Spleen (tissue), 11 donors: ENCODE measurements at regions not wholly inside any gene's neighbourhood (a gene's known extent, or its start where the extent isn't known, plus 50 kb on each side); places are given as distances from the start of the nearest gene placed in this dataset.

Experiments used
- DNase-seq: peaks from one replicate; pipeline ENCODE4 v3.0.0-alpha.2; 2020
- H3K27ac ChIP-seq, 8 donors: fragments of 200-600 bp; sonication (generic) in 7 of 8; 1 replicate in 4 of 8; 2 replicates in 4 of 8; pipeline versions ENCODE4 v1.5.0 to v1.8.0; 2016 to 2021; ENCODE audit warnings: inconsistent platforms in 4 of 8, mild to moderate bottlenecking in 4 of 8, moderate library complexity in 1 of 8
- H3K27me3 ChIP-seq, 7 donors: fragments of 200-600 bp; sonication (generic) in 6 of 7; replicated peaks in 1 of 7; 1 replicate in 4 of 7; 2 replicates in 3 of 7; pipeline versions ENCODE4 v1.5.0 to v1.8.0; 2016 to 2021; ENCODE audit warnings: inconsistent platforms in 3 of 7, mild to moderate bottlenecking in 1 of 7
- H3K36me3 ChIP-seq, 6 donors: fragments of 200-600 bp; sonication (generic) in 5 of 6; 1 replicate in 4 of 6; 2 replicates in 2 of 6; pipeline versions ENCODE4 v1.5.0 to v1.8.0; 2016 to 2021; ENCODE audit warnings: inconsistent platforms in 2 of 6
- H3K4me1 ChIP-seq, 6 donors: fragments of 200-600 bp; sonication (generic) in 5 of 6; 1 replicate in 3 of 6; 2 replicates in 3 of 6; pipeline versions ENCODE4 v1.5.0 to v1.8.0; 2016 to 2021; ENCODE audit warnings: inconsistent platforms in 3 of 6
- H3K4me3 ChIP-seq, 8 donors: fragments of 200-600 bp; sonication (generic) in 7 of 8; 1 replicate in 4 of 8; 2 replicates in 4 of 8; pipeline versions ENCODE4 v1.5.0 to v1.8.0; 2016 to 2021; ENCODE audit warnings: inconsistent platforms in 4 of 8, mild to moderate bottlenecking in 4 of 8, moderate library complexity in 2 of 8
- H3K9me3 ChIP-seq, 8 donors: fragments of 200-600 bp; sonication (generic) in 7 of 8; 1 replicate in 4 of 8; 2 replicates in 4 of 8; pipeline versions ENCODE4 v1.5.0 to v1.8.0; 2016 to 2021; ENCODE audit warnings: inconsistent platforms in 4 of 8
- CTCF ChIP-seq, 11 experiments: fragments of 200-600 bp in 7 of 11; fragments of 450-650 bp in 4 of 11; sonication (generic) in 4 of 11; IDR thresholded peaks in 8 of 11; conservative IDR thresholded peaks in 3 of 11; 1 replicate in 7 of 11; 2 replicates in 4 of 11; pipeline versions ENCODE4 v1.4.0 to v1.8.0; 2016 to 2021; ENCODE audit warnings: antibody characterized with exemption in 11 of 11, inconsistent platforms in 4 of 11, mild to moderate bottlenecking in 1 of 11
- POLR2A ChIP-seq, 3 donors: fragments of 450-650 bp; IDR thresholded peaks; one replicate each; pipeline ENCODE4 v1.5.1; 2017; ENCODE audit warnings: antibody characterized with exemption in 3 of 3, mild to moderate bottlenecking in 1 of 3
- POLR2AphosphoS5 ChIP-seq, 3 donors: sonication (generic); formaldehyde crosslinking; IDR thresholded peaks; one replicate each; pipeline ENCODE4 v1.5.1; 2017; ENCODE audit warnings: antibody characterized with exemption in 3 of 3
- WGBS, 5 donors: extraction: QIAGEN DNeasy Blood & Tissue Kit in 3 of 5; methylation state at CpG; one replicate each; pipeline versions ENCODE4 v1.1.5 to v1.1.7; 2013 to 2018; 5-methylcytosine and 5-hydroxymethylcytosine counted together
- intact Hi-C: fragments of 100-400 bp; cut with DNase I; formaldehyde crosslinking; loops from one replicate; pipeline ENCODE4 v1.15.0; 2023; ENCODE audit warnings: low total_unique reads
- donor health status: healthy with polysubstance abuse.
- donor health status: DM: no; HTN: no; CAD: no; lungs with moderate emphysema.
- donor health status: DM: no; HTN: no; CAD: no.
- donor health status: Bipolar disorder and iron deficiency.
- donor health status: healthy.
- donor health status: DM: no; HTN: no; CAD: no.
- donor health status: DM: yes; HTN: yes; CAD: no.

DNA sequence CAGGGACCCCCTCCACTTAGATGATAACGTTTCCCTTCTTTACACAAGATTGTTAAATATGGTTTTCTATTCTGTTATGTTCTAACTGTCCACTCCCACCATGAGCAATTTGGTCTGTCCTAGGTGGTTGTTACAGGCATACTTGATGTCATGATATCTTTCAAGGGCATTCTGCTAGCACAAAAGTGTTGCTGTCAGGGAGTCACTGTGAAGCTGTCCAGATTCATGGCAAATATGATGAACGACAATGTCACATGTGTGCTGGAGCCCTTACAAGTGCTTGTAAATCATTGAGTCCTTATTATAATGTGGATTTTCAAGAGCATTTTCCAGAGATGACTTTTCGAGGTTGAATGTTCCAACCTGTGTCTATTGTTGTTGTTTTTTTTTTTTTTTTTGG is 1250.7 kb upstream of the PRKX start:
- TF ChIP-seq POLR2A (IDR thresholded peaks at IDR 0.05), result no peak
- no peak for TF ChIP-seq CTCF (IDR thresholded peaks at IDR 0.05 in 8 of 11, conservative IDR thresholded peaks at IDR 0.05 in 3 of 11)
- no peak for TF ChIP-seq POLR2AphosphoS5 (IDR thresholded peaks at IDR 0.05)
- Histone ChIP-seq H3K36me3 (no peaks in the 10 kb centered on the region), H3K4me3 (no peak overlapping the region), H3K4me1 (no peaks in the 10 kb centered on the region), H3K9me3 (peaks cover 0 to 12% (median 7%) of the 10 kb centered on the region in 8 donors), H3K27ac (no peak overlapping the region), H3K27me3 (no peaks in the 10 kb centered on the region)
- 59 to 82% (median 74%) methylated on average over 3 of the region's 3 CpGs for WGBS, 5 donors
- intact Hi-C loops, result no loop called here
- no peak for DNase-seq

DNA sequence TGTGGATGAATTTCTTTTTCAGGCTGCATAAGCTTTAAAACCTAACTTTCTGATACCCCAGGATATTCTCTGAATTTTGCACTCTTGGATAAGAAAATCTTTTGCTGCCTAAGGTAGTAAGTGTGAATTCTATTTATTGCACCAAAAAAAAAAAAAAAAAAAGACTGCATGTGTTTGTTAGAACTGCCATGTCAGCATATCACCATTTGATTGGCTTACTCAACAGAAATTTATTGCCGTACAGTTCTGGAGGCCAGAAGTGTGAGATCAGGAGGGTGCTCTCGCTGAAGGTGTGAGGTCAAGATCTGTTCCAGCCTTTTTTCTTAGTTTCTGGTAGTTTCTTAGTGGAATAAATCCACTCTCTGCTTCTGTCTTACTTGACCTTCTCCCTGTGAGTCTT is 1250.0 kb upstream of the PRKX start:
- peaks cover 0 to 12% (median 7%) of the 10 kb centered on the region in 8 donors for H3K9me3 ChIP-seq
- H3K27ac ChIP-seq, result no peak overlapping the region
- no peaks in the 10 kb centered on the region for H3K4me1 ChIP-seq
- H3K27me3 ChIP-seq, result no peaks in the 10 kb centered on the region
- 82 to 91% (median 84%) methylated on average over 2 of the region's 2 CpGs for WGBS, 5 donors
- TF ChIP-seq CTCF (IDR thresholded peaks at IDR 0.05 in 8 of 11, conservative IDR thresholded peaks at IDR 0.05 in 3 of 11), result no peak
- no peak for TF ChIP-seq POLR2AphosphoS5 (IDR thresholded peaks at IDR 0.05)
- no peak for TF ChIP-seq POLR2A (IDR thresholded peaks at IDR 0.05)
- H3K4me3 ChIP-seq, result no peak overlapping the region
- no peak for DNase-seq
- intact Hi-C loops, result no loop called here
- H3K36me3 ChIP-seq, result no peaks in the 10 kb centered on the region

GRCh38 chrX:4944767-4945166 is 1231.3 kb upstream of the PRKX start:
- TF ChIP-seq POLR2A (IDR thresholded peaks at IDR 0.05) (no peak), POLR2AphosphoS5 (IDR thresholded peaks at IDR 0.05) (no peak), CTCF (IDR thresholded peaks at IDR 0.05 in 8 of 11, conservative IDR thresholded peaks at IDR 0.05 in 3 of 11) (no peak)
- Histone ChIP-seq H3K36me3 (no peaks in the 10 kb centered on the region), H3K4me3 (no peak overlapping the region), H3K27ac (no peak overlapping the region), H3K9me3 (no peaks in the 10 kb centered on the region), H3K4me1 (no peaks in the 10 kb centered on the region), H3K27me3 (no peaks in the 10 kb centered on the region)
- no peak for DNase-seq
- intact Hi-C loops, result no loop called here
- WGBS, 5 donors, result 69 to 97% (median 85%) methylated on average over 2 of the region's 2 CpGs

DNA sequence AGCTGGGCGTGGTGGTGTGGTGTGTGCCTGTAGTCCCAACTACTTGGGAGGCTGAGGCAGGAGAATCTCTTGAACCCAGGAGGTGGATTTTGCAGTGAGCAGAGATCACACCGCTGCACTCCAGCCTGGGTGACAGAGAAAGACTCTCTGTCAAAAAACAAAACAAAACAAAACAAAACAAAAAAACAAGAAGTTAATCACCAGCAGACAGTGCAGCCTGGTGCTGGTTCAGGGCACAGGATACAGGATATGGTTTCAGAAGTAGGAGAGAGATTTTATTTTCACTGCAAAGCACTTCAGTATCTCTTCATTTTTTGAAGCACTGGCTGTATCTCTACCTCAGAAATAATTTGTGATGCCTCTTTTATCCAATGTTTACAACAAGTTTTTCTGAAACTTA is 1222.9 kb upstream of the PRKX start:
- no peaks in the 10 kb centered on the region for H3K36me3 ChIP-seq
- no peak for TF ChIP-seq CTCF (IDR thresholded peaks at IDR 0.05 in 8 of 11, conservative IDR thresholded peaks at IDR 0.05 in 3 of 11)
- TF ChIP-seq POLR2A (IDR thresholded peaks at IDR 0.05), result no peak
- TF ChIP-seq POLR2AphosphoS5 (IDR thresholded peaks at IDR 0.05), result no peak
- intact Hi-C loops, result no loop called here
- no peaks in the 10 kb centered on the region for H3K27me3 ChIP-seq
- H3K27ac ChIP-seq, result peak overlapping the region in 4 of 8 donors; percentile 51 to 69 (median 59)
- no peak for DNase-seq
- WGBS, 5 donors, result 34 to 59% (median 52%) methylated on average over 2 of the region's 2 CpGs
- H3K4me3 ChIP-seq, result no peak overlapping the region
- H3K4me1 ChIP-seq, result no peaks in the 10 kb centered on the region
- H3K9me3 ChIP-seq, result no peaks in the 10 kb centered on the region
